T1000 (cell line): ENCODE measurements at regions not wholly inside any gene's neighbourhood (a gene's known extent, or its start where the extent isn't known, plus 50 kb on each side); places are given as distances from the start of the nearest gene placed in this dataset.
"Not testable (repeated sequence)": the region's sequence is repeated elsewhere in the genome, so short reads cannot be mapped to it uniquely, and the experiment has no call there.

ENCODE experiments used
- DNase-seq: peaks from one replicate; lab custom pipeline; 2025; ENCODE audit warnings: mixed read lengths; lab: John Stamatoyannopoulos, UW

DNA sequence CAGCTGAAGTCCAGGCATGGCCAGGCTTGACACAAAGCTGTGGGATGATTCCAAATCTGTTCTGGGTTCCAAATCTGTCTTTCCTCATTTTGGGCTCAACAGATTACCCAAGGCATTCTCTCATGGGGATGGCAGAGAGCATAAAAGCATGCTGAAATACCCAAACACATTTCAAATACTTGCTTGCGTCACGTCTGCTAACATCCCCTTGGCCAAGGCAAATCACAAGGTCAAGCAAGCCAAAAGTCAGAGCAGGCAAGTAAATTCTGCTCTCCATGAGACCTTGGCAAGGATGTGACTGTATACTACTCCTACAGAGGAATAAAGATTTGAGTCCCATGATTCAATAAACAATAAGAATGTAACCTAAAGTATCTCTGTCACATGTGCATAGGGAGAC is 306.7 kb downstream of the EPB41L4A start:
- DNase-seq: no peak

- DNase-seq: peak; percentile 9
These were observed 309.6 kb downstream of the EPB41L4A start for GRCh38 chr5:112109331-112110007.

GRCh38 chr5:112106878-112107277 is 312.2 kb downstream of the EPB41L4A start:
- DNase-seq: no peak

DNA sequence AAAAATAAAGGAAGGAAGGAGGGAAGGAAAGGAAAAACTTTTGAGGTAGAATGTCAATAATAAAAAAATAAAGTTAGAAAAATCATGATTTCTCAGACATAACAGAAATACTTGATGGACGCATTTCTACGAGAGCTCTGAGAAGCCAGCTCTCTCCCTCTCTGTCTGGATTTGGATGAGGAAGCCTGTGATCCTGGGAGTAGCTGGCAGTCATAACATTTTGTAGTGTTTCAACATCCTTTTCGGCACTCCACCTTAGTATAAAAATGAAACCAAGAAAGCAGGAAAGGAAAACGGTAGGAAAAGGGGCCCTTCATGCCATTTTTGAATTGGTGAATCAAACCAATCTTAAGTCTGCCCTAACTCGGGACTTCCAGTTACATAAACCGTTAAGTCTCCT is 321.3 kb downstream of the EPB41L4A start:
- no peak for DNase-seq

GRCh38 chr5:112087222-112087621 is 330.2 kb upstream of the NREP start:
- DNase-seq: no peak

GRCh38 chr5:112086740-112087139 is 329.7 kb upstream of the NREP start:
- DNase-seq: no peak

DNA sequence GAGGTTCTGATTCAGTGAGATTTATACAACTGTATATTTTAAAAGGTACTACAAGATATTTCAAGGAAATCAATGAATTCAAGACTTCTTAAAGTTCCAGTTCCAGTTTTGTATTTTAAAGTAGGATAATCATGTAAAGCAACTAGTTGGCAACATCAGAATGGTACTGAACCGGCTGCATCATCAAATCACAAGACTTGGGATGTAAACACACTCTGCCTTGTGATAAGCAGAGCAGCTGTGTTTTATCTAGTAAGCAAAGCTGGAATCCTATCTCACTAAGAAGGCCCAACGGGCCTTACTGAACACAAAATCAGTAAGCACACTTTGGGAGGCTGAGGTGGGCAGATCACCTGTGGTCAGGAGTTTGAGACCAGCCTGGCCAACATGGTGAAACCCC is 327.2 kb upstream of the NREP start:
- DNase-seq: no peak

- DNase-seq: no peak
These were observed 326.6 kb upstream of the NREP start for GRCh38 chr5:112083623-112084022.

GRCh38 chr5:112077180-112077579 is 320.2 kb upstream of the NREP start:
- DNase-seq: no peak

DNA sequence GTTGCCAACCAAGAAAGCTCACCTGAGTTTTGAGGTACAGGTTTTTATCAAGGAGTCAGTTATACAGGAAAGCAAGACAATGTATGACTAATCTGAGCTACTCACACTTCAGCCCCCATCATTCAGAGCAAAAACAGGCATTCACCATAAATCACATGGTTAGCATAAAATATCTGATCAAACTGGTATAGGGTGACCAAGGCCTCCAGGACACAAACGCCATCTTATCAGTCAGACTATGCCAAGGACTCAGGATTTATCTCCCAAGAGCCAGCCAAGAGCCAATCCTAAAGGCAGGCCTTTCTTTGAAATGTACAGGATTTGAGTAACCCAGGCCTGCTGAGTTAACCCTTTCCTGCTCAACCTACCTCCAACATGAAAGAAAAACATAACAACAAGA is 313.0 kb upstream of the NREP start:
- DNase-seq: no peak

DNA sequence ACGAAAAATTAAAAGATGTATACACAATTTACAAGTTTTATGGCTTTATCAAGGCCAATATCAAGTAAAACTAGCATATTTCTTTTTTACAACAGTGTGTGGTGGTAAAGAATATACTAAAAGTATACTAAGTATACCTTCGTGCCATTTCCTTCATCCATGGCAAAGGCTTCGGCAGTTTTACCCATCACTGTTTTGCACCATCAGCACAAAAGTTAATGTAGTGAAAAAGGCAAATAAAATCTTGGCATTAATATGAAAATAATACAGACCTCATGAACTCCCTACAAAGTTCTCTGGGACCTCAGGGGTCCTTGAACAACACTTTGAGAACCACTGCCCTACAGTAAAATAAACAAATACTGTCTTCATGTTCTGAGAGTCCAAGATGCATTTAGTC is 312.3 kb upstream of the NREP start:
- DNase-seq: no peak

DNA sequence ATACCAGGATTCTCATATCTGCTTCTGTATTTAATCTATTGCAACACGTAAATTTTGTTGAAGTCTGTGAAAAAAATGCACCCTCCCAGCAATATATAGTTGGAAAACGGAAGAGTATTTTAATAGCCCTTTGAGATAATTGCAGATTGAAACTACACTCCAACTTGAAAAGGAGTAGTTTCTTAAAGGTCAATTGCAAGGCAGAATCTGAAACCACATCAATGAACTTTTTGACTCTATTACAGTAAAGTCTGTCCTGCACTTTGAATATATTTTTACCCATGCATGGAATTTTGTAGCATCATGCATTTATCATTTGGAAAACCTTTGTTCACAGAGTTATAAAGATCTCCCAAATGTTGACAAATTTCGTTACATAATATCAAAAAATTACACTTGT is 311.6 kb upstream of the NREP start:
- DNase-seq: no peak

GRCh38 chr5:112065781-112066180 is 308.8 kb upstream of the NREP start:
- DNase-seq: no peak

GRCh38 chr5:112064956-112065355 is 308.0 kb upstream of the NREP start:
- DNase-seq: no peak

DNA sequence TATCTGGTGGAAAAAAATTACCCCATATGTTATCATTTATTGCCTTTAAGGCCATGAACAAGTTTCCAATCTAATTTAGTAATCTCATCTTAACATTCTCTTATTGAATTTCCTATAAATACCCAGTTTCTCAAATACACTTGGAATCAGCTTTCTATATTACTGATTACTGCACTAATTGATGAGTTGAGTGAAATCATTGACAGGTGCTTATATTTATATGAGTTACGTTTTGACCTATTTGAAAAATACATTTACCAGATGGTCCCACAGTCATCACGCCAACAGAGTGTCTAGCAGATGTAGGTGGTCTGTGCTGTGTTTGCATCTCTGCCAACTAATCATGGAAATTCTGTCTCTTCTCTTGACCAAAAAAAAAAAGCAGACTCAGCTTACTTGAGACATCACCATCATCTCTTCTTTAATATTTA is 307.3 kb upstream of the NREP start:
- DNase-seq: no peak

GRCh38 chr5:112063856-112064255 is 306.9 kb upstream of the NREP start:
- DNase-seq: no peak

- no peak for DNase-seq
These were observed 306.2 kb upstream of the NREP start for GRCh38 chr5:112063191-112063590.

GRCh38 chr5:112062181-112062580 is 305.2 kb upstream of the NREP start:
- DNase-seq: no peak

DNA sequence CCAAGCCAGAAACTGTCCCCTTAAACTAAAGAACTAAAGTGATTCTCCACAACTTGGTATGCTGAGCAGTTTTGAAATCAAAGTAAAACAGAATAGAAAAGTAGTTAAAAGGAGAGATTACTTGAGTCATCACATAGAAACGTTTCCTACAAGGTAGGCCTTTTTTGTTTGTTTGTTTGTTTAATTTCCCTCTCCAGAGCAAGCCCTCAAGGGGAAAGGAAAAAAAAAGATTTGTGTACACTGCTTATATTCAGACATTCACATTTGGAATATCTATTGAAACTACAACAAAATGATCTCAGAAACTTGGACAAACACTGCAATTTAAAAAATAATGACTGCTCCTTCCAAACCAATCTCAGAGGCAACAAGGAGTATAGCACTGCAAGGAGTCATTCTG is 304.7 kb upstream of the NREP start:
- DNase-seq: no peak

GRCh38 chr5:112059579-112060135 is 302.7 kb upstream of the NREP start:
- DNase-seq: no peak

DNA sequence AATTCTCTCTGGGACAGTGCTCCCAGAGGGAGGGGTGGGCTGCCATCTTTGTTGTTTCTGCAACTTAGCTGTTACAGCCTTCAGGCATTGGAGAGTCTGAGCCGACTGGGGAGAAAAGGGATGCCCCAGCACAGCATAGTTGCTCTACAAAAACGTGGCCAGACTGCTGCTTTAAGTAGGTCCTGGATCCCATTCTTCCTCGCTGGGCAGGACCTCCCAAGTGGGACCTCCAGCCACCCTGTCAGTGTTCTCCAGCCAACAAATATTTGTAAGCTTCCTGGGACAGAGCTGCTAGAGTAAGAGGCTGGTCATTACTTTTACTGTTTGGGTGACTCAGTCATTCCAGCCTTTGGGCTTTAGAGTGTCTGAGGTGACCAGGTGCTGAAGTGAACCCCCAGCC is 292.7 kb upstream of the NREP start:
- DNase-seq: no peak

- no peak for DNase-seq
These were observed 279.2 kb upstream of the NREP start for GRCh38 chr5:112036206-112036605.

- no peak for DNase-seq
These were observed 277.5 kb upstream of the NREP start for GRCh38 chr5:112034421-112034979.

DNA sequence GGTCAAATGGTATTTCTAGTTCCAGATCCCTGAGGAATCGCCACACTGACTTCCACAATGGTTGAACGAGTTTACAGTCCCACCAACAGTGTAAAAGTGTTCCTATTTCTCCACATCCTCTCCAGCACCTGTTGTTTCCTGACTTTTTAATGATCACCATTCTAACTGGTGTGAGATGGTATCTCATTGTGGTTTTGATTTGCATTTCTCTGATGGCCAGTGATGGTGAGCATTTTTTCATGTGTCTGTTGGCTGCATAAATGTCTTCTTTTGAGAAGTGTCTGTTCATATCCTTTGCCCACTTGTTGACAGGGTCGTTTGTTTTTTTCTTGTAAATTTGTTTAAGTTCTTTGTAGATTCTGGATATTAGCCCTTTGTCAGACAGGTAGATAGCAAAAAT is 269.9 kb upstream of the NREP start:
- not testable (repeated sequence) for DNase-seq
